ENCODE measurements at regions not wholly inside any gene's neighbourhood (a gene's known extent, or its start where the extent isn't known, plus 50 kb on each side); places are given as distances from the start of the nearest gene placed in this dataset.
"Not testable (repeated sequence)": the region's sequence is repeated elsewhere in the genome, so short reads cannot be mapped to it uniquely, and the experiment has no call there.

DNA sequence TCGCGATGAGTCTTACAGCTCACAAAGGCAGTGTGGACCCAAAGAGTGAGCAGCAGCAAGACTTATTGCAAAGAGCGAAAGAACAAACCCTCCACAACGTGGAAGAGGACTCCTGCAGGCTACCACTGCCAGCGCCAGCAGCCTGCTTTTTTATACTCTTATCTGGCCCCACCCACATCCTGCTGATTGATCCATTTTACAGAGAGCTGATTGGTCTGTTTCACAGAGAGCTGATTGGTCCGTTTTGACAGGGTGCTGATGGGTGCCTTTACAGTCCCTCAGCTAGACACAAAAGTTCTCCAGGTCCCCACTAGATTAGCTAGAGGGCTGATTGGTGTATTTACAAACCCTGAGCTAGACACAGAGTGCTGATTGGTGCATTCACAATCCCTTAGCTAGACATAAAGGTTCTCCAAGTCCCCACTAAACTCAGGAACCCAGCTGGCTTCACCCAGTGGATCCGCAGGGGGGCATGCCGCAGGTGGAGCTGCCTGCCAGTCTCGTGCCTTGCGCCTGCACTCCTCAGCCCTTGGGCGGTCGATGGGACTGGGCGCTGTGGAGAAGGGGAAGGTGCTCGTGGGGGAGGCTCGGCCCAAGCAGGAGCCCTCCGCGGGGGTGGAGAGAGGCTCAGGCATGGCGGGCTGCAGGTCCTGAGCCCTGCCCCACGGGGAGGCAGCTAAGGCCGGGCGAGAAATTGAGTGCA lies 75.7 kb downstream of the QDPR start:
- not testable (repeated sequence) for DNase-seq

DNA sequence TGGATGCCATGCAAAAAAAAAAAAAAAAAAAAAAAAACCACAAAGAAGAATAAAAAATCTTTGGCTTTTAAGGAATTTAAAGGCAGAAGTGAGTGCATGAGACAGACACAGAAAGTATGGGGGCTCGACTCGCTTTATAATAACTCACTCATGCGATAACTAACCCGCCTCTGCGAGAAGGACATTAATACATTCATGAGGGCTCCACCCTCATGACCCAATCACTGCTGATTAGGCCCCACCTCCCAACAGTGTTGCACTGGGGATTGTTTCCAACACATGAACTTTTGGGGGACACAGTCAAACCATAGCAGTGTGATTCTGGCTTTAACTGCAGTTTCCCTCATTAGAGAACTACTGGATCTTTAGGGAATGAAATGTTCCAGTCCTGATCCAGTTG lies 78.1 kb downstream of the QDPR start:
- no peak for DNase-seq

DNA sequence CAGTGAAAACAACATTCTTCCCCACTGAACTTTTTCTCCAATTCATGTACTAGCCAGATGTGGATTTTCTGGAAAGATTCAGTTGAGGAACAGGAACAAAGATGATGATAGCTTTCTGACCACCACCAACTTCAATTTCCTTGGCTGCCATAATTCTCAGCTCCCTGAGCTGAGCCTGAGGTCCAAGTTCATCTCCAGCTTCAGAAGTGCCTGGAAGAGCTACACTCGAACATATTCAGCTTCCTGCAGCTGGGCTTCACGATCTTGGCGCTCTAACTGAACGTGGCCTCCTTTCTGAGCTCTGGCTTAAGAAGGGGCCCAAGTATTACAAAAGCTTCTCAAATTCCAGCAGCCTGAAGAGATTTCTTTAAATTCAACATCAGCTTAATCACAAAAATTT lies 83.9 kb downstream of the QDPR start:
- DNase-seq: no peak

DNA sequence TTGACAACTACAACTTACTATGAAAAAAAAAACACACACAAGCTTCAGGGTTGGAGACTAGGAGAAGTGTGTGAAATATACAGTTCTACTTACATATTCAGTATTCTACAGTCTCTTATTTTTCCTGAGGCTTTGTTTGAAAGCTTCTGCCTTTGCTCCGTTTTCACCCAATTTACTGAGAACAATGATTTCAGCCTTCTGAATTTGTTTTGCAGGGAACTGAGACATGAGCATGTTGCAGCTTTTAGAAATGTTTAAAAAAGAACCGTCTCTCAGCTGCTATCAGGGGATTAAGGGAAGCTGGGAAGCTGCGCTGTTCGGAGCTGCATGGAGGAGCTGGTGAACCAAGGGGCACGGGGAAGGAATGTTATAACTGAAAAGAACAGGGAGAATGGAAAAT lies 85.7 kb downstream of the QDPR start:
- DNase-seq: no peak

DNA sequence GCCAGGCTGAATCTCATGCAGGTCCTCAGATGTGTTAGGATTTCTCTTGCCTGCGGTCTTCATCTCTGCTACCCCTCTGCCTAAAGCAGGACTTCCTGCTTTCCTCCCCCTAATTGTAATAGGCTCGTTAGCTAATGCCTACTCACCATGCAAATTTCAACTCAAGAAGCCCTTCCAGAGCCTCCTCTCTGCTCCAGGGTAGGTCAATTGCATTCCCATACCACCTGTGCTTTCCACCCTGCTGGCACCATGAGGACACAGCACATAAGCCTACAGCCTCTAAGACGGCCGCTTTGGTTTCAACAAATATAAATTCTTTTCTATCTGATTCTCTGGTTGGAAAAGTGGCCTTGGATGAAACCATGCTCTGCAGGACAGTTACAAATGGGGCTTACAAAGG lies 93.9 kb downstream of the QDPR start:
- no peak for DNase-seq

DNA sequence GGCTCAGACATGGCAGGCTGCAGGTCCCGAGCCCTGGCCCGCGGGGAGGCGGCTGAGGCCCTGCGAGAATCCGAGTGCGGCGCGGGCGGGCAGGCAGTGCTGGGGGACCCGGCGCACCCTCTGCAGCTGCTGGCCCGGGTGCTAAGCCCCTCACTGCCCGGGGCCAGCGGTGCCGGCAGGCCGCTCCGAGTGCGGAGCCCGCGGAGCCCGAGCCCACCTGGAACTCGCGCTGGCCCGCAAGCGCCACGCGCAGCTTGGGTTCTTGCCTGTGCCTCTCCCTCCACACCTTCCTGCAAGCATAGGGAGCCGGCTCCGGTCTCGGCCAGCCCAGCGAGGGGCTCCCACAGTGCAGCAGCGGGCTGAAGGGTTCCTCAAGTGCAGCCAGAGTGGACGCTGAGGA lies 97.5 kb downstream of the QDPR start:
- DNase-seq: no peak

DNA sequence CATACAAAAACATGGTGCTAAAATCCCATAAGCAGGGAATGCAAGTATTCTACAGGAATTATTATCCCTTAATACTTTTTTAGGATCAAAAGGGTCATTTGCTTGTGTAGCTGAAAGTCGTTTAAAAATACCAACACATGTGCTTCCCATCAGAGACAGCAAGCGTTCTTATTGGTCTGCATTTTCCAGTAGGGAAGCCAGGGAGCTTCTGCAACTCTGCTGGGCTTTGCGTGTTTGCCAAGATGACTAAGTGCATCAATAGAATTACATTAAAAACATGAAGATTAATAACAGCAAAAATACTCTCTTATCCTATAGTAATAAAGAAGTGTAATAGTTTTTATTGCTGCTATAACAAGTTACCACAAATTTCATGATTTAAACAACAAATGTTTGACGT lies 111.2 kb downstream of the QDPR start:
- DNase-seq: no peak

DNA sequence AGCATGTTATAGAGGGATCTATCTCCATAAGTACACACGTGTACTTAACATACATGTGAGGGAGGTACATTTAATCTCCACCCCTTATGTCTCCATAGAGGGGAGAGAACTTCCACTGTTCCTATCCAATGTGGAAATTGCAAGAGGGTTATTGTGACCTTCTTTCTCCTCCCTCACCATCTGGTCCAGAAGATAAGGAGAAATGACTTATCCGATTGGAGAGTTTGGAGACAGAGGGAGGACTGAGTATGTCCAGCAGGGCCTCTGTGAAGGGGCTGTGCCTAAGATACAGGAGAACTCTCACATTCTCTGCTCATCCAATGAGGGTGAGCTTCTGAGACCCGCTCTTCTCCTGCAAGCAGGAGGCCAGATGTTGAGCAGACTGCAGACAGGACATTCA lies 113.1 kb downstream of the QDPR start:
- no peak for DNase-seq

DNA sequence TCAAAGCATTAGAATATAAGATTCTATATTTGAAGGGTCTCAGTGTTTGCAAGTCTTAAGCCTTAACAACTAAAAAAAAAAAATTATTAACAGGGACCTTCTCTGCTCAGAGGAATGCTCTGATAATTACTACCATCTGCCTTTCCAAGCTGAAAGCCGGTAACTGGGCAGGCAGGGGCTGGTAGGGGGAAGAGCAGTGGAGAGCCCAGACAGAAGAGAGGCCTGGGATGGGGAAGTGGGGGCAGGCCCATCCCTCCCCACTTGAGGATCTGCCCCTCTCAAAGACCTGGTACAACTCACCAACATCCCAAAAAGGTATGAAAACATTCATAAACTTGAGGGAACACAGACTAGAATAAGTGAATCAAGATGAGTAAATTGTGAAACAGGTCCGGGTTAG lies 113.9 kb downstream of the QDPR start:
- no peak for DNase-seq

DNA sequence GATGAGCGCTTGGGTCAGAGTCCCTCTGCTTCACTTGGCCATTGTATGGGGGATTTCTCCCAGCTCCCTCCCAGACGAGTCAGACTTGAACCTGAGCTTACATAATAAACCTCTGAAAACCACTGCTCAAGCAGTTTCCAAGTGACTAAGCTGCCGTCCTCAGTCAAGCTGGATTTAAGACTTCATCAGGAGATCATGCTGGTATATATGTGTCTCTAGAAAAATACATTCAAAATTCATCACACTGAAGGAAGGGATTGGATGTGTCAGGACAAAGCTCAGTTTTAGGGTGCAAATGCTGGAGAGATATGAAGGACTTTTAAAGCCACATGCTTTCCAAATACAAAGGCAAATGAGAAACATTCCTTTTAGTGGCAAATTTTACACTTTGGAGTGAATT lies 114.3 kb downstream of the QDPR start:
- no peak for DNase-seq

DNA sequence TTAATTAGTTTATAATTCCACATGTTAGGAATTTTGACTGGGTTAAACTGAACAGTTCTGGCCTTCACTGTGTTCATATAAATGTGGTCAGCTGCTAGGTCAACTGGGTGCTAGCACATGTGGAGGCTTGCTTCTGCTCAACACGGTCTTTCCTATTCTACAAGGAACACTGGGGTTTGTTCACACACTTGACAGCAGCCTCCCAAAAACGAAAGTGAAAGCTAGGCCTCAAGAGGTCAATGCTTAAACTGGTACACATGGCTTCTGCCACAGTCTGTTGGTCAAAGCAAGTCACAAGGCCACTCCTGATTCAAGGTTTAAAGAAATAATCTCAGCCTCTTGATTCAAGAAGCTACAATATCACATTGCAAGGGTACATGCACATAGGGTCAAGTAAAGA lies 126.5 kb downstream of the QDPR start:
- peak; percentile 39 for DNase-seq

DNA sequence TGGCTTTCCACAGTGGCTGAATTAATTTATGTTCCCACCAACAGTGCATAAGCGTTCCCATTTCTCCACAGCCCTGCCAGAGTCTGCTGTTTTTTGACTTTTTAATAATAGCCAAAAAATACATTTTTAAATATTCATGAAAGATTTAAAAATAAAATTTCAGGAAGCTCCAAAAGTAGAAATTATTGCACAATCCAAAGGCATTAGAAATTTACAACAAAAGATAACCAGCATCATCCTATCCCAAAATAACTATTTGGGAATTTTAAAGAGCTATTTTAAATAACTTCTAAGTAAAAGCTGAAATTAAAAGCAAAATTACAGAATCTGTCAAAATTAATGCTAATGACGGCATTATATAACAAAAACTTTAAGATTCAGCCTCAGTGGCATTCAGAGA lies 131.5 kb downstream of the QDPR start:
- no peak for DNase-seq

DNA sequence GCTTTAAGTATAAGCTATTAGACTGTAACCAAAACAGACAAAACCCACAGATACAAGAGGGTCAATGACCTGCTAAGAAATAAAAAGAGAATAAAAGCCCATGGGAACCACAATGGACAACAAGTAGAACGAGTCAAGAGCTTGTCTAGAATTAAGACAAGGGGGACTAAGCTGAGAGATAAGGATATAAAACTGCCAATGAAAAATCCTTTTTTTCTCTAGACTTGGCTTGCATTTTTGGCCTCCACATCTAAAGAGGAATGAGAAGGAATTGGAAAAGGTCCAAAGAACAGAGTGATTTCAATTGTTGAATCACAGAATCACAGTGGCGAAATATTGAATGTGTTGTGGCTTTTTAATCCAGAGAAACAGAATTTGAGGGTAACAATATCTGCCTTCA lies 135.7 kb downstream of the QDPR start:
- DNase-seq: no peak

DNA sequence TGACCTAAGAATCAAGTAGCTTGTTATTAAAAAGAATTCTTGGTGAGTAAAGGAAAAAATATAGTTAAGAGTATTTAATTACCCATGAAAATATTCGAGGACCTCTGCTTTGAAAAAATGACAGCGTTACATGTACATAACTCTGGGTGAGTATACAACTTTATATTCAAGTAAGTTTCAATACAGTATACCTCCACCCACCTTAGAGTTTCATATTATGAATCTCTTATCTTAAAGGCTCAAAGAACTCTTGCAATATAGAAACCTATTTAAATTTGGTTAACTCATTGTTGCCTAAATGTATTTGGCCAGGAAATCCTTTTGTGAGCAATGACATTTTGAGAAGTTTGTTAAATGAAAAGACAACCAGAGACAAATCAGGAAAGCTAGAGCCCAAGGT lies 138.2 kb downstream of the QDPR start:
- no peak for DNase-seq

DNA sequence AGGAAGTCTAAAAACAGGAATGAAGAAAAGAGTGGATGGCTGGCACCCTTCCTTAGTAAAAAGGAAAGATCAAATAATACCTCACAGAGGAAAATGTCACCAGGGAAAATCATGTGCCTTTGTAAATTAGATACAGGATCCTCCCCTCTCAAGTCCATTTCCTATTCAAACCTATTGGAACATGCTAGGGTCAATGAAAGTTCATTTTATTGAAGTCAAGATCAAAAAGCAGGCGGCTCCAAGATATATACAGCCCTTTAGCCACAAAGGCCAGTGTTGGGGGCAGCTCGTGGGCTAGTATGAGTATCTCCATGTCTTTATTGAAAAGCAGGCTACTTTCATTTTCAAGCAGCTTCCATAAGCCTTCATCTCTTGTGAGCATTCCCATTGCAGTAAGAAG lies 141.1 kb downstream of the QDPR start:
- DNase-seq: no peak

DNA sequence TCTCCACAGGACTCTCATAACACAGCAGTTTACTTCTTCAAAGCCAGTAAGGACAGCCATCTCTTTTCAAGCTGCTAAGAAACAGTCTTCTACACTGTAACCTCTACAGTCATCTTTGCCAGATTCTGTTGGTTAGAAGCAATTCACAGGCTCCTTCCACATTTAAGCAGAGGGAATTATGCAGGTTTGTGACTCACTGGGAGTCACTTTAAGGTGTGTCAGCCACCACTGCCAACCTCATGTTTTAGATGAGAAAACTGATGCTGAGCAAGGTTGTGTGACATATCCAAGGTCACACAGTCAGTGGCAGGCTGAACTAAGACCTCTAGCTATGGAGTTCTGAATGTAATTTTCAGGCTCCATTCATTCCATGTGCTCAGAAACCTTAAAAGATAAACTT lies 143.5 kb downstream of the QDPR start:
- DNase-seq: no peak

DNA sequence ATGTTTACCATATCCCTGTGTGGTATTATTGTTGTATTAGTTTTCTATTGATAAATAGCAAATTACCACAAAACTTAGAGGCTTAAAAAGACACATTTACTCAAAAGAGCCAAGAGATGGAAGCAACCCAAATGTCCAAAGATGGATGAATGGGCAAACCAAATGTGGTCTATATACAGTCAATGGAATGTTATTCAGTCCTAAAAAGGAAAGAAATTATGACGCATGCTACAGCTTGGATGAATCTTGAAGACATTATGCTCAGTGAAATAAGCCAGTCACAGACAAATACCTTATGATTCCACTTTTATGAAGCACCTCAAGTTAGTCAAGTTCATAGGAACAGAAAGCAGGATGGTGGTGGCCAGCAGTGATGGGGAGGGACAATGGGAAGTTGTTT lies 144.7 kb downstream of the QDPR start:
- DNase-seq: no peak

DNA sequence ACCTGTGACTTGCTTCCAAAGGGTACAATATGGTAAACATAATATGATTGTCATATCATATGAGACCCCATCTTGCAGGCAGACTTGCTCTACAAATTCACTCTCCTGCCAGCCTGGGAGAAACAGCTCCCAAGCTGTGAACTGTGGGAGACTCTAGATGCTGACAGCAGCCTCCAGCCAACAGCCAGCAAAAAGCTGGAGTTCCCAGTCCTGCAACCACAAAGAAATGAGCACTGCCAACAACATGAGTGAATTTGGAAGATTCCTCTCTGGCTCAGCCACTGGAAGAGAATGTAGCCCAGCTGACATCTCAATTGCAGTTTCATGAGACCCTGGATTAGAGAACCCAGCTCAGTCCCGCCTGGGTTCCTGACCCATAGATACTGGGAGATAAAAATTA lies 145.4 kb downstream of the QDPR start:
- no peak for DNase-seq

DNA sequence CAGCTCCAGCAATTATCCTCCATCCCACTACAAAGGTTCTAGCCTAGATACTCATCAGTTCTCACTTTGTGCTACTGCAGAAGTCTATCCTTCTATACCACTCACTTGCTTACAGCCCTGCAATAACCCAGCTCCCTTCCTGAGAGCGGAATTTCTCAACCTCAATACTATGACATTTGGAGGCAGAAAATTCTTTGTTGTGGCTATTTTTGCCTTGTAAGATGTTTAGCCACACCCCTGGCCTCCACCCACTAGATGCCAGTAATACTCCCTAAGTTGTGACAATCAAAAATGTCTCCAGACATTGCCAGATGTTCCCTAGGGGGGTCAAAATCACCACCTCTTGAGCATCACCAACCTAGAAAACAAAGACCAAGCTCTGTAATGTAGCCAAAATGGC lies 149.5 kb downstream of the QDPR start:
- DNase-seq: no peak

DNA sequence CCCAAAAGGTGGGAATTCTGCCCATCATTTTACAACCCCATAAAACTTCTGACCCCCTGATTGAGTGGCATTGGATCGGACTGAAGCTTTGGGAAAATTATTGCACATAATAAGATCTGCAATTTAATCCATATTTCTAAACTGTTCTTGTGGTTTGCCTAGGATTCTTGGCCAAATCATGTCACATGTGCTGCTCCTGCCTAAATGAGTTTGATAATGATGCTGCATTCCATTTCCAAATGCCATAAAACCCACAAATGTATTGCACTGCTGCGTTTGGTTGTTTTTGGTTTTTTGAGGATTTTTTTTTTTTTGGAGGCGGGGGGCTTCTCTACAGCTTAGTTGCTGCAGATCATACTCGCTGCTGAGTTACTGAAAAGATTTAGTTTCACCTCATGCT lies 153.6 kb downstream of the QDPR start:
- DNase-seq: no peak

DNA sequence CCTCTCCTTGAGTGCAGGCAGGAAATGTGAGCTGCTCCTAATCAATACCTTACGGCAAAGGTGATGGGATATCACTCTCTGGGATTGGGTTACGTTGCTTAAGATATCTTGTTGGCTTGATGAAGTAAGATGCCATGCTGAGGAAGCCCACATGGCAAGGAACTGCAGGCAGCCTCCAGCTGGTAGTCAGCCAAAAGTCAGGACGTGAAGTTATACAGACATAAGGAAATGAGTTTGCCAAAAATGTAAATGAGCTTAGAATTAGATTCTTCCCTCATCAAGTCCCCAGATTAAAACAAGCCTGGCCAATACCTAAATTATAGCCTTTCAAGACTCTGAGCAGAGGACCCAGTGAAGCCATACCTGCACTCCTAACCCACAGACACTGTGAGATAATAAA lies 155.0 kb downstream of the QDPR start:
- DNase-seq: no peak

DNA sequence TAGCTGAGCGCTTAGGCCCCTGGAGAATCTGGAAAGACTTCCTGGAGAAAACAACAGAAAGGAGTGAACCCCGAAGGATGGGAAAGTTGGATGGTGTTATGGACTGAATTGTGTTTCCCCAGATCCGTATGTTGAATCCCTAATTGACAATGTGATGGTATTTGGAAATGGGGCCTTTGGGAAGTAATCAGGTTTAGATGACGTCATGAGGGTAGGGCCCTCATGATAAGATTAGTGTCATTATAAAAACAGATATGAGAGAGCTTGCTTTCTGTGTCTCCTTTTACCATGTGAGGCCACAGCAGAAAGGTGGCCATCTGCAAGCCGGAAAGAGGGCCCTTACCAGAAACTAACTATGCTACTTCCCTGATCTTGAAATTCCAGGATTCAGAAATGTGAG lies 159.5 kb downstream of the QDPR start:
- DNase-seq: no peak

DNA sequence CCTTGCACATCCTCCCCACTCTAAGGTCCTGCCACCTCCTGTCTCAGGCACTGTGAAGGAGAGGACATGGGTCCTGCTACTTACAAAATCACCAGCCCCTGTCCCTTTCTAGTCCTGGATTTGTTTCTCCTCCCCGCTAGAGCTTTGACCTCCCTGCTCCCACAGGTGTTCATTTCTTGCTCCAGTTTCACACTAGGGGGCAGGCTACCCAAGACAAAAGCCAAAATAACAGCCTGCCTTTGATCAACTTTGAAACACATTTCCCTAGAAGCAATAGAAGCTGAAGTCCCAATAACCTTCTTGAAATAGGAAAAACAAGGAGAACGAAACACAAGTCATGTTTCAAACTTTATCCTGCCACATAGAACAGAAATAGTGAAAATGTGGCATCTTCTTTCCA lies 164.4 kb downstream of the QDPR start:
- DNase-seq: peak; percentile 36

DNA sequence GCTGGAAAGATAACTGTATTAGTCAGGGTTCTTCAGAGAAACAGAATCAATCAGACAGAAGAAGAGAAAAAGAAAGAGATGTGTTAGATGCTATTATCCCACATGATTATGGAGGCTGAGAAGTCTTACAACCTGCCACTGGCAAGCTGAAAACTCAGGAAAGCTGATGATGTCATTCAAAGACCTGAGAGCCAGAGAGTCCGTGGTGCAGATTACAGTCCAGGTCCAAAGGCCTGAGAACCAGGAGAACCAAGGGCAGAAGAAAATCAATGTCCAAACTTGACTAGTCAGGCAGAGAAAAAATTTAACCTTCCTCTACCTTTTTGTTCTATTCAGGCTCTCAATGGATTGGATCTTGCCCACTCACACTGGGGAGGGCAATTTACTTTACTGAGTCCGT lies 172.5 kb downstream of the QDPR start:
- no peak for DNase-seq

DNA sequence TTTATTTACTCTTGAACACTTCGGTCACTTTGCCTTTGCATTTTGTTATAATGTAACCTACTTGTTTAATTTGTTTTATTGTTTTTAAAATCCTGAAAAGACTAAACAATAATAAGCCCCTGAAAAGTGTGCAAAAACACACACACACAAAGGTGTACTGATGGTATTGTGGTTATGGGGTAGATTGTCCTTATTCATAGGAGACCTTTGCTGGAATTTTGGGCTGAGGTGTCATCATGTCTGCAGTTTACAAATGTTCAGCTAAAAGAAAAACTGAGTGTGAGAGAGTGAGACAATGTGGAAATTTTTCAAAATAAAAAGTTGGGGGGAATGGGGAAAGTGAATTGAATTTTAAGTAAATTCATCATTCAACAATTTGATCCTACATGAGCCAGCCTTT lies 174.9 kb downstream of the QDPR start:
- no peak for DNase-seq

DNA sequence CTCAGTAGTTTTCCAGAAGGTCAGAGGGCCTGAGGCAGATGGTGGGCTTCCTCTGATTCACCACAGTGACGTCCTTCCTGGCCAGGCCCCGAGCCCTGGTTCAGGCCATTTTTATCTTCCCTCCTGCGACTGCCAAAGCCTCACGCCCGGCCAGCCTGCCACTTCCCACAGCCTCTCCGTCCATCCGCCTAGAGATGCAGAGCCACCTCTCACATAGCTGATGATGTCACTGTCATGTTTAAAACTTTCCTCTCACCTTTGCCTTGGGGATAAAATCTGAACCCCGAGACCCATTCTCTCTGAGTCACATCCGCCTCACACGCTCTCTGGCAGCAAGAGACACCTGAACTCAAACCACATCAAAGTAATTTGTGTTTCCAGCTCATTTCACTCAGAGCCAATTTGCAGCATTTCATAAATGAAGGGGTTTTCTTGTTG lies 175.3 kb downstream of the QDPR start:
- DNase-seq: peak; percentile 83
